ENCODE measurements at regions not wholly inside any gene's neighbourhood (a gene's known extent, or its start where the extent isn't known, plus 50 kb on each side); places are given as distances from the start of the nearest gene placed in this dataset.

- no peak for DNase-seq (ENCODE audit: low read depth)
- no peak overlapping the region for H3K4me3 ChIP-seq (ENCODE audit: low read depth, low read length)
- no peak for TF ChIP-seq MAX (IDR thresholded peaks at IDR 0.05; ENCODE audit: low read depth, low read length)
- TF ChIP-seq POLR2A (IDR thresholded peaks at IDR 0.05; ENCODE audit: extremely low read depth, insufficient read length) = no peak
- TF ChIP-seq, protein P1, sequence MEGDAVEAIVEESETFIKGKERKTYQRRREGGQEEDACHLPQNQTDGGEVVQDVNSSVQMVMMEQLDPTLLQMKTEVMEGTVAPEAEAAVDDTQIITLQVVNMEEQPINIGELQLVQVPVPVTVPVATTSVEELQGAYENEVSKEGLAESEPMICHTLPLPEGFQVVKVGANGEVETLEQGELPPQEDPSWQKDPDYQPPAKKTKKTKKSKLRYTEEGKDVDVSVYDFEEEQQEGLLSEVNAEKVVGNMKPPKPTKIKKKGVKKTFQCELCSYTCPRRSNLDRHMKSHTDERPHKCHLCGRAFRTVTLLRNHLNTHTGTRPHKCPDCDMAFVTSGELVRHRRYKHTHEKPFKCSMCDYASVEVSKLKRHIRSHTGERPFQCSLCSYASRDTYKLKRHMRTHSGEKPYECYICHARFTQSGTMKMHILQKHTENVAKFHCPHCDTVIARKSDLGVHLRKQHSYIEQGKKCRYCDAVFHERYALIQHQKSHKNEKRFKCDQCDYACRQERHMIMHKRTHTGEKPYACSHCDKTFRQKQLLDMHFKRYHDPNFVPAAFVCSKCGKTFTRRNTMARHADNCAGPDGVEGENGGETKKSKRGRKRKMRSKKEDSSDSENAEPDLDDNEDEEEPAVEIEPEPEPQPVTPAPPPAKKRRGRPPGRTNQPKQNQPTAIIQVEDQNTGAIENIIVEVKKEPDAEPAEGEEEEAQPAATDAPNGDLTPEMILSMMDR (IDR thresholded peaks at IDR 0.05; ENCODE audit: low read depth, low read length) = no peak
- TF ChIP-seq MYC (IDR thresholded peaks at IDR 0.05; ENCODE audit: low read depth, low read length) = no peak
These were observed 388.0 kb upstream of the SYT4 start for GRCh38 chr18:43665105-43665788.

DNA sequence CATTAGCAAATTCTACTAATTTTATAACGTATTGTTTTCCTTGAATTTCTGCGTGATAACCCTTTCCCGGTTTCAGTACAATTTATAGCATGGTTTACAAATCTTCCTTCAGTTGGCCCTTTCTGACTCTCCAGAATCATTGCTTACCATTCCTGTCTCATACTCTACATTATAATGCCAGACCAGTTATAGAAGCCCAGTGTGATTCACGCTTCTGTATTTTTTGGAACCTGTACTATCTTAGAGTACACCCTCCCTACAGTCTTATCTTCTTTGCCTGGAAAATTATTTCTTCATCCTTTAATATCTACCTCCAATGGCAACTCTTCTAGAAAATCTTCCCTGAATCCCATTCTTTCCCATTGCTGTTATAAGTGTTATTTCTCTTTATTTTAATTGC lies 391.6 kb upstream of the SYT4 start:
- TF ChIP-seq MAX (IDR thresholded peaks at IDR 0.05; ENCODE audit: low read depth, low read length) (no peak), POLR2A (IDR thresholded peaks at IDR 0.05; ENCODE audit: extremely low read depth, insufficient read length) (no peak), MYC (IDR thresholded peaks at IDR 0.05; ENCODE audit: low read depth, low read length) (no peak)
- TF ChIP-seq, protein P1 (IDR thresholded peaks at IDR 0.05; ENCODE audit: low read depth, low read length) = no peak
- no peak overlapping the region for H3K4me3 ChIP-seq (ENCODE audit: low read depth, low read length)
- no peak for DNase-seq (ENCODE audit: low read depth)

DNA sequence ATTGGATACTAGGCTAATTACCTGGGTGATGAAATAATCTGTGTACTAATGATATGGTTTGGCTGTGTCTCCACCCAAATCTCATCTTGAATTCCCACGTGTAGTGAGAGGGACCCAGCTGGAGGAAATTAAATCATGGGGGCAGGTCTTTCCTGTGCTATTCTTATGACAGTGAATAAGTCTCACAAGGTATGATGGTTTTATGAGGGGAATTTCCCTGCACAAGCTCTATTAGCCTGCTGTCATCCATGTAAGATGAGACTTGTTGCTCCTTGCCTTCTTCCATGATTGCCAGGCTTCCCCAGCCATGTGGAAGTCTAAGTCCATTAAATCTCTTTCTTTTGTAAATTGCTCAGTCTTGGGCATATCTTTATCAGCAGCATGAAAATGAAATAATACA lies 394.1 kb upstream of the SYT4 start:
- H3K4me3 ChIP-seq (ENCODE audit: low read depth, low read length) = no peak overlapping the region
- DNase-seq (ENCODE audit: low read depth) = no peak
- TF ChIP-seq MAX (IDR thresholded peaks at IDR 0.05; ENCODE audit: low read depth, low read length) = no peak
- no peak for TF ChIP-seq POLR2A (IDR thresholded peaks at IDR 0.05; ENCODE audit: extremely low read depth, insufficient read length)
- TF ChIP-seq, protein P1 (IDR thresholded peaks at IDR 0.05; ENCODE audit: low read depth, low read length) = no peak
- no peak for TF ChIP-seq MYC (IDR thresholded peaks at IDR 0.05; ENCODE audit: low read depth, low read length)

GRCh38 chr18:43680096-43680495 lies 402.8 kb upstream of the SYT4 start:
- TF ChIP-seq, protein P1 (IDR thresholded peaks at IDR 0.05; ENCODE audit: low read depth, low read length) = no peak
- TF ChIP-seq MYC (IDR thresholded peaks at IDR 0.05; ENCODE audit: low read depth, low read length) = no peak
- no peak for TF ChIP-seq POLR2A (IDR thresholded peaks at IDR 0.05; ENCODE audit: extremely low read depth, insufficient read length)
- TF ChIP-seq MAX (IDR thresholded peaks at IDR 0.05; ENCODE audit: low read depth, low read length) = no peak
- H3K4me3 ChIP-seq (ENCODE audit: low read depth, low read length) = no peak overlapping the region
- DNase-seq (ENCODE audit: low read depth) = no peak

DNA sequence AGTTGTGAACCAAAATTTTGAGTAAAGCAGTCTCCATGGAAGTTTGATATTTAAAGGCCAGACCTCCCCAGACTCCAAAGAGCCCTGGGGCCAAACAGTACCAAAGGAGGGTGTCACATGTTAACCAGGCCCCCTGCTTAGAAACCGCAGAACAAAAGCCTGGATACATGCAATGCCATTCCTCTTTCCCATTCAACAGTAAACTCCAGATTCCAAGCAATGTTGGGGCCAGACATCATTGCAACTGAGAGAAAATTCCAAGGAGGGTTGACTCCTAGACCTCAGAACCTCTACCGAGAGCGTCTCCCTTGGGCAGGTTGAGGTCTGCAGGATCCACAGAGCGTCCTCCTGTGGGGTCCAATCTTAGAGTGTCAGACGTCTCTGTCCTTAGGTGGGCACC lies 404.4 kb upstream of the SYT4 start:
- TF ChIP-seq POLR2A (IDR thresholded peaks at IDR 0.05; ENCODE audit: extremely low read depth, insufficient read length) (no peak), MYC (IDR thresholded peaks at IDR 0.05; ENCODE audit: low read depth, low read length) (no peak), MAX (IDR thresholded peaks at IDR 0.05; ENCODE audit: low read depth, low read length) (no peak)
- TF ChIP-seq, protein P1 (IDR thresholded peaks at IDR 0.05; ENCODE audit: low read depth, low read length) = no peak
- H3K4me3 ChIP-seq (ENCODE audit: low read depth, low read length) = no peak overlapping the region
- no peak for DNase-seq (ENCODE audit: low read depth)
